HG02623 (cell line): ENCODE measurements at regions not wholly inside any gene's neighbourhood (a gene's known extent, or its start where the extent isn't known, plus 50 kb on each side); places are given as distances from the start of the nearest gene placed in this dataset.
"Not testable (repeated sequence)": the region's sequence is repeated elsewhere in the genome, so short reads cannot be mapped to it uniquely, and the experiment has no call there.

Experiments used
- ATAC-seq: cut with Tn5 transposase; IDR thresholded peaks from one replicate; pipeline ENCODE4 v1.9.1; 2021; ENCODE audit warnings: moderate library complexity; ENCODE audit not compliant: unreplicated experiment

GRCh38 chr6:139529420-139529819, 155.0 kb upstream of the CITED2 start:
- no peak for ATAC-seq

DNA sequence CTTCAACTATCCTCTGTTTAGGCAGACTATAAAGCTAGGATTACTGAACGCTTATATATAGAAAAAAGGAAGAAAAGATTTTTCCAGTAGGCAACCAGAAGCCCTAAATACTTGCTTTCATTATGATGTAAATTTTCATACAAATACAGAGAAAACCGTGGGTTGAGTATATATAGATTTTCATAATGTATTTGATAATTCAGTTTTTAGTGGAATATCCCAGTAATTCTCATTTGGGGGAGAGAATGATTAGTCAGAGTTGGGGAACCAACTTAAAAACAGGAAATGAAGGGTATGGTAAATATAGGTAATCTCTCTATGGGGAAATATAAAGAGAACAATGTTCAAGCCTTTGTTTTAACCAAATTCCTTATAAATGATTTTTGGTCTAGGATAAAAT, 154.0 kb upstream of the CITED2 start:
- no peak for ATAC-seq

GRCh38 chr6:139525415-139525814, 151.0 kb upstream of the CITED2 start:
- no peak for ATAC-seq

- ATAC-seq: no peak
Measured at GRCh38 chr6:139523986-139524385, 149.5 kb upstream of the CITED2 start.

DNA sequence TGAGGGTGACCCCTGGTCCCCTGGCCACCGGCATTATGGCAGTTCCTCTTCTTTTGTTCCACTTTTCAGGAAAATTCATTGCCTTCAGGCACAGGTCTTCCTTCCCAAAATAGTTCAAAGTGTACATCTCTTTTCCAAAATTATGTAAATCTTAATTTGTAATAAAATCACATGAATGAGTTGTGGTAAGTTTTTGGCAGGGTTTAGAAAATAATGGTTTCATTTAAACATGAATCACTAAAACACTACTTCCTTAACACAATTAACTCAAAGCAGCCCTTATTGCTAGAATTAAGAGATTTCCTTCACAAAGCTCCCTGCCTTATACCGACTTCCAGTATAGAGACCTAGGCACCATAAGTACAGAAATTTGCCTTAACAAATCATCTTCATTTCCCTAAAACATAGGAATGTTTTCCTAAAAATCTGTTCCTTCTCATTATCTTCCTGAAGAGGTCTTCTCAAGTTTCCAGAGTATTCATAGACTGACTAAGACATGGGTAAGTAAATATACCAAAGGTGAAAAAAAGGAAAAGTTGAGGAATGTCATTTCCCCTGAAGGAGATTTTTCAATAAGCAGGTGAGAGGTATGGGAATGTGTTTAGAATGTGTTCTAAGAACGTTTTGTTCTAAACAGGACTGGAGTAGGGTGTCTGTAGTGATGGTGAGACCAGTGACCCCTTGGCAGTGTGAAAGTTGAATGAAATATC, 148.2 kb upstream of the CITED2 start:
- no peak for ATAC-seq

DNA sequence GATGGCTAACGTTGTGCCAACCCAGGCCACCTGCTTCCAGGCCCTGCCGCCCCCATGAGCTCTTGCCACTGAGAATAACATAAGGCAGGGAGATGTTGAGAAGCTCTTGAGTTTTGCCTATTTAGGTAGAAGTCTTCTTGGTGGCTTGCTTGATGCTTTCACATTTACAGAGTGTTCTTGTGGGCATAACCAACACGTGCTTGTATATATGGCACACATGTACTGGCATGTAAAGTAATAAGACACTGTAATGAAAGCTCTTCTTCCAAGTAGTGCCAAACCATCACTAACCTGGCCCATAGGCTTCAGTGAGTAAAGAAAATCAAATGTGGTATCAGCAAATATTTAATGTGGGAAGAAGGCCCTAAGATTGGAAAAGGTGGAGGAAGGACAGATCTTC, 146.9 kb upstream of the CITED2 start:
- no peak for ATAC-seq

GRCh38 chr6:139520321-139520768, 145.9 kb upstream of the CITED2 start:
- no peak for ATAC-seq

- ATAC-seq: no peak
Measured at GRCh38 chr6:139519571-139520031, 145.2 kb upstream of the CITED2 start.

DNA sequence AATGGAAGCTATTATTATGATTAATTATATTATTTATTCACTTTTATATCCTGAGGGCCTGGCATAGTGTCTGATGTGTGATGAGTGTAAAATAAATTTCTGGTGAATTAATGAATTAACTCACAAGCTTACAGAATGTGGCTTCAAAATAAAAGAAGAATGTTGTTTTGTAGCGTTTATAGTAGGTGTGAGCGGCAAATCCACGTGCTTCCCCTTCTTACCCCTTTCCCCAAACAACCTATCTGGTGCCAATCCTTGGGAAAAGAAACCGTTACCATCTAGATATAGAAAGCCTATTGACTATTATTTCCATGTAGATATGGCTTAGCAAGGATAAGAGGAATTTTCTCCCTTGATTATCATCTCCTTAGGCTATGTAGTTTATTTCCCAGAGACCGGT, 144.6 kb upstream of the CITED2 start:
- no peak for ATAC-seq

DNA sequence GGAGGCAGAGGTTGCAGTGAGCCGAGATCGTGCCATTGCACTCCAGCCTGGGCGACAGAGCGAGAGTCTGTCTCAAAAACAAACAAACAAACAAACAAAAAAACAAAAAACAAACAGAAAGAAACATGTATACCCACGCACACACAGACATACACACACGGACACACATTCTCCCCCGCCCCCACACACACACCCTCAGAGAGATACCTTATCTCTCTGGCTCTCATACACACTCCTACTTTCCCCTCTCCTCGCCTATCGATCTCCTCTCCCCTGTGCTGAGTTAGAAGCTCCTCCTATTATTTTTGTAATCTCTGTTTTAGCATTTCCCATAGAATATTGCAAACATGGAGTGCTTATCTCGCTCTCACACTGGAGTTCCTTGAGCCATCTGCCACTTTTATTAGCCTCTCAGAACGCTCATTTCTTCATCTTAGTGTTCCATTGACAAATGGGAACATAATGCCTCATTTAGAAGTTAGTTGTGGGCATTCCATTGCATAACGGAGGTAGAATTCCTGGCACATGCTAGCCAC, 144.2 kb upstream of the CITED2 start:
- ATAC-seq: no peak

- ATAC-seq: not testable (repeated sequence)
Measured at GRCh38 chr6:139517998-139518555, 143.6 kb upstream of the CITED2 start.

DNA sequence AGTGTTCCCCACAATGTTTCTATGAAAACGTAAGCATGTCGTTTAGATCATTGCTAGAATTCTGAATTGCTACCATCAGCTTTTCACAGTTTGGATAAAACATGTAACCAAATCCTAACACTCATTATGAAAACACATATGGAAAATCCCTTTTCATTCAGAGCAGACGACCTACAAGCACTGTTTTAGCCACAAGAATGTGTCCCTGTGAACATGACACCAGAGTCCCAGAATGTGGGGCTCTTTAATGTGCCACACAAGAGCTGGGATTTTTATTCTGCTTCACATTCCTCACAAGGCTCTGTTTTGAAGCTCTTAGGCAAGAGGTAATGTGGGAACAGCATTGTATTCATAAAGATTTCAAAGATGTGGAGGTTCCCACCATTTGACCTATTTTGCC, 141.1 kb upstream of the CITED2 start:
- ATAC-seq: no peak

DNA sequence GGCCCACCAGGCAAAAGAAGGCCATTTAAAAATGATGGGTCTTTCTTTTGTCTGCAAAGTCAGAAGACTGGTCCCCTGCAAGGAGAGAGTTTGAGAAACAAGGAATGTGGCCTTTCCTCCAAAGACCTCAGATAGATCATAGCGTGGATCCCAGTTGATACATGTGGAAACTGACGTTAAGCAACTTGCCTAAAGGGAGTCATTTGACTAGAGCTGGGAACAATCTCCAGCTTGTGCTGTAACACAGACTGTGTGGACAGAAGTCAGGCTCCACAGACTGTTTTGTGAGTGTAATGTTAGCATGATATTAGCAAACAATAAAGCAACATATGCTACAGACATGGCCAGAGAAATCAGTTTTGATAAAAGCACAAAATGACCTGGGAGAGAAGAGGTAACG, 140.4 kb upstream of the CITED2 start:
- ATAC-seq: no peak

GRCh38 chr6:139510040-139510790, 135.8 kb upstream of the CITED2 start:
- ATAC-seq: no peak

- no peak for ATAC-seq
Measured at GRCh38 chr6:139509167-139509566, 134.7 kb upstream of the CITED2 start.

DNA sequence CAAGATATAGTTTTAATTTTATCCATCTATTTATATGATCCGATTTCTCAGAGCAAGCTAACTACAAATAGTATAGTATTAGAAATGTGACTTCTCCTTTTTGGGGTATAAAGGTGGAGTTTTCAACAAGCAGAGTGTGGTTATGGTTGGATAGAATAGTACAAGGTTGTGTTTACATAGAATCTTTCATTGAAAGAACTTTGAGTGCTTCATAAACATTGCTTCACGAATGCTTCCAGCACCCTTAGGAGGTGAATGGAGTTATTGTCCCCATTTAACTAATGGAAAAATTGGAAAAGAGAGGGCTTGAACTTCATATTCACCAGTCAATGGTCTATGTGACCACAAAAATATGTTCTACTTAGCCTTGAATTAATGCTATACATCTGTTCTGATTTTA, 134.1 kb upstream of the CITED2 start:
- no peak for ATAC-seq

GRCh38 chr6:139508023-139508422, 133.6 kb upstream of the CITED2 start:
- ATAC-seq: no peak

- no peak for ATAC-seq
Measured at GRCh38 chr6:139500977-139501376, 126.5 kb upstream of the CITED2 start.

DNA sequence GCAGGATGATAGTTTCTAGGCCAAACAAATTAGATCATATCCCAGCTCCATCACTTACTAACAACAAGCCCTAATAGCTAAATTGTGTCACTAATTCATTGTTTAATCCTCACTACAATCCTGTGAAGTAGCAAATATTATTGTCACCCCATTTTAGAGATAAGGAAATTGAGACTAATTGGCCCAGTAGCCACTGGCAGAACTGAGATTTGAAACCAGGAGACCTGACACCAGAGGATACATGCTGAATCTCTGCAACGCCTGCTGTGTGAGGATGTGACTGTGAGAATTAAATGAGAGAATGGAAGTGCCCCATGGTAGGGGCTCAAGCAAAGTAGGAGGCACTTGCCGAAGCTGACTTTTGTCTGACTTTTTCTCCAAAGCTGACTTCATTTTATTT, 124.3 kb upstream of the CITED2 start:
- no peak for ATAC-seq

GRCh38 chr6:139497345-139497961, 123.0 kb upstream of the CITED2 start:
- no peak for ATAC-seq

- no peak for ATAC-seq
Measured at GRCh38 chr6:139496654-139497344, 122.4 kb upstream of the CITED2 start.
